Neural cell (in vitro differentiated cells): ENCODE measurements at regions not wholly inside any gene's neighbourhood (a gene's known extent, or its start where the extent isn't known, plus 50 kb on each side); places are given as distances from the start of the nearest gene placed in this dataset.

Experiments
- H2AFZ ChIP-seq: fragments of 200-600, 300-800 bp; sonication (generic), shearing (Covaris generic); 2 replicates; pipeline ENCODE4 v1.6.0; 2014; ENCODE audit warnings: low read depth, mild to moderate bottlenecking, antibody characterized with exemption, low read length, moderate library complexity
- H3F3A ChIP-seq: fragments of 200-600 bp; shearing (Covaris generic); 2 replicates; pipeline ENCODE4 v1.6.1; 2016; ENCODE audit warnings: mild to moderate bottlenecking, moderate library complexity, mixed read lengths, antibody characterized with exemption, low read length; ENCODE audit not compliant: insufficient read depth, poor library complexity, severe bottlenecking
- H3K27ac ChIP-seq: fragments of 200-600, 300-800 bp; sonication (generic), shearing (Covaris generic); 2 replicates; pipeline ENCODE4 v1.5.1; 2014; ENCODE audit warnings: mild to moderate bottlenecking, low read length, moderate library complexity
- H3K27me3 ChIP-seq: fragments of 300-800, 200-600 bp; sonication (generic), shearing (Covaris generic); 2 replicates; pipeline ENCODE4 v1.6.0; 2014; ENCODE audit warnings: mild to moderate bottlenecking, low read depth, low read length, moderate library complexity; ENCODE audit not compliant: insufficient read depth
- H3K36me3 ChIP-seq: fragments of 300-800, 200-600 bp; sonication (generic), shearing (Covaris generic); 2 replicates; pipeline ENCODE4 v1.5.1; 2014; ENCODE audit warnings: mild to moderate bottlenecking, antibody characterized with exemption, low read length, moderate library complexity; ENCODE audit not compliant: insufficient read depth
- H3K4me2 ChIP-seq: fragments of 300-800, 200-600 bp; sonication (generic), shearing (Covaris generic); 2 replicates; pipeline ENCODE4 v1.6.0; 2014; ENCODE audit warnings: mild to moderate bottlenecking, low read length
- H3K4me3 ChIP-seq: fragments of 300-800, 200-600 bp; sonication (generic), shearing (Covaris generic); 2 replicates; pipeline ENCODE4 v1.5.1; 2014; ENCODE audit warnings: mild to moderate bottlenecking, low read length, moderate library complexity
- H3K79me2 ChIP-seq: fragments of 200-600 bp; shearing (Covaris generic); replicated peaks from 2 replicates; pipeline ENCODE4 v1.6.0; 2014; ENCODE audit warnings: mild to moderate bottlenecking, low read length, moderate library complexity; ENCODE audit not compliant: insufficient read depth
- H3K9ac ChIP-seq: fragments of 300-800, 200-600 bp; sonication (generic), shearing (Covaris generic); 2 replicates; pipeline ENCODE4 v1.6.1; 2016; ENCODE audit warnings: mild to moderate bottlenecking, low read length, mixed read lengths
- H3K9me2 ChIP-seq: fragments of 200-600 bp; shearing (Covaris generic); 2 replicates; pipeline ENCODE4 v1.6.1; 2016; ENCODE audit warnings: mild to moderate bottlenecking, low read length, mixed read lengths; ENCODE audit not compliant: insufficient read depth
- H3K9me3 ChIP-seq: fragments of 200-600, 300-800 bp; sonication (generic), shearing (Covaris generic); 2 replicates; pipeline ENCODE4 v1.6.1; 2016; ENCODE audit warnings: mild to moderate bottlenecking, mixed run types, low read length, moderate library complexity, mixed read lengths
- H4K20me1 ChIP-seq: fragments of 200-600 bp; shearing (Covaris generic); 2 replicates; pipeline ENCODE4 v1.6.1; 2016; ENCODE audit warnings: mild to moderate bottlenecking, mixed run types; ENCODE audit not compliant: insufficient read depth
- CTCF ChIP-seq: fragments of 450-650 bp; IDR thresholded peaks from 2 replicates; pipeline ENCODE4 v1.5.1; 2014; ENCODE audit warnings: antibody characterized with exemption, mild to moderate bottlenecking, moderate library complexity; ENCODE audit not compliant: poor library complexity, severe bottlenecking
- EP300 ChIP-seq: fragments of 450-650 bp; conservative IDR thresholded peaks from 2 replicates; pipeline ENCODE4 v1.6.1; 2014; ENCODE audit warnings: antibody characterized with exemption, mild to moderate bottlenecking, moderate library complexity; ENCODE audit not compliant: poor library complexity, severe bottlenecking
- EZH2 ChIP-seq: fragments of 200-600, 300-800 bp; shearing (Covaris generic), sonication (generic); IDR thresholded peaks from 2 replicates; pipeline ENCODE4 v1.6.1; 2014; ENCODE audit warnings: antibody characterized with exemption, low read length, borderline replicate concordance, mild to moderate bottlenecking; ENCODE audit not compliant: insufficient read depth, poor library complexity, severe bottlenecking
- MXI1 ChIP-seq: fragments of 450-650 bp; conservative IDR thresholded peaks from 2 replicates; pipeline ENCODE4 v1.6.1; 2014; ENCODE audit warnings: antibody characterized with exemption, mild to moderate bottlenecking; ENCODE audit not compliant: poor library complexity, severe bottlenecking
- POLR2AphosphoS5 ChIP-seq: IDR thresholded peaks from 2 replicates; pipeline ENCODE4 v1.6.1; 2012
- RAD21 ChIP-seq: fragments of 450-650 bp; conservative IDR thresholded peaks from 2 replicates; pipeline ENCODE4 v1.6.1; 2014; ENCODE audit warnings: antibody characterized with exemption, mild to moderate bottlenecking, moderate library complexity
- SMC3 ChIP-seq: fragments of 450-650 bp; conservative IDR thresholded peaks from 2 replicates; pipeline ENCODE4 v1.6.1; 2014; ENCODE audit warnings: antibody characterized with exemption, mild to moderate bottlenecking, moderate library complexity; ENCODE audit not compliant: poor library complexity
- TAF1 ChIP-seq: IDR thresholded peaks from 2 replicates; pipeline ENCODE4 v1.6.1; 2012; ENCODE audit warnings: low read depth
- TF ChIP-seq, protein P1 (sequence below): IDR thresholded peaks from 2 replicates; pipeline ENCODE4 v1.6.1; 2012; ENCODE audit warnings: borderline replicate concordance

DNA sequence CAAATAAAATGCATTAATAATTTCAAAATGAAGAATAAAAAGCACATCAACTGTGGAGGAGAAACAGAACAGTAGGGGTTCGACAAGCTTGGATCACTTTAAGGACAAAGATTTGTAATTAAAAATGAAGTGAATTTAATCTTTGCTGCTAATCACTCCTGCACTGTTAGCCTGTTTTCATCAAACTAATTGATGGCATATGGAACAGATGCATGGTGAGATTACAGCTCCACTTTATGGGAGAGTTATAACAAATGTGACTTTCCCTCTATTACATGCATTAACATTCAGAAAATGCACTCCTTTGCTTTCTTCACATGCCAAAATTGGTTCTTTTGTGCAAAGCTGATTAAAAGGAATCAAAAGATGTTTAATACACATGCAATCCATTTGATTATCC lies 207.2 kb upstream of the C21orf91 start:
- Histone ChIP-seq H3K9ac (no peak overlapping the region), H3K79me2 (no peaks in the 10 kb centered on the region), H3K4me2 (no peak overlapping the region), H3K9me2 (no peaks in the 10 kb centered on the region), H3K9me3 (no peaks in the 10 kb centered on the region), H4K20me1 (no peaks in the 10 kb centered on the region), H3K4me3 (no peak overlapping the region), H3F3A (no peaks in the 10 kb centered on the region), H3K27me3 (no peaks in the 10 kb centered on the region), H2AFZ (no peak overlapping the region), H3K36me3 (no peaks in the 10 kb centered on the region), H3K27ac (no peak overlapping the region)
- TF ChIP-seq TAF1 (no peak), RAD21 (no peak), POLR2AphosphoS5 (no peak), EZH2 (no peak), MXI1 (no peak), EP300 (no peak), SMC3 (no peak), CTCF (no peak)
- TF ChIP-seq, protein P1, sequence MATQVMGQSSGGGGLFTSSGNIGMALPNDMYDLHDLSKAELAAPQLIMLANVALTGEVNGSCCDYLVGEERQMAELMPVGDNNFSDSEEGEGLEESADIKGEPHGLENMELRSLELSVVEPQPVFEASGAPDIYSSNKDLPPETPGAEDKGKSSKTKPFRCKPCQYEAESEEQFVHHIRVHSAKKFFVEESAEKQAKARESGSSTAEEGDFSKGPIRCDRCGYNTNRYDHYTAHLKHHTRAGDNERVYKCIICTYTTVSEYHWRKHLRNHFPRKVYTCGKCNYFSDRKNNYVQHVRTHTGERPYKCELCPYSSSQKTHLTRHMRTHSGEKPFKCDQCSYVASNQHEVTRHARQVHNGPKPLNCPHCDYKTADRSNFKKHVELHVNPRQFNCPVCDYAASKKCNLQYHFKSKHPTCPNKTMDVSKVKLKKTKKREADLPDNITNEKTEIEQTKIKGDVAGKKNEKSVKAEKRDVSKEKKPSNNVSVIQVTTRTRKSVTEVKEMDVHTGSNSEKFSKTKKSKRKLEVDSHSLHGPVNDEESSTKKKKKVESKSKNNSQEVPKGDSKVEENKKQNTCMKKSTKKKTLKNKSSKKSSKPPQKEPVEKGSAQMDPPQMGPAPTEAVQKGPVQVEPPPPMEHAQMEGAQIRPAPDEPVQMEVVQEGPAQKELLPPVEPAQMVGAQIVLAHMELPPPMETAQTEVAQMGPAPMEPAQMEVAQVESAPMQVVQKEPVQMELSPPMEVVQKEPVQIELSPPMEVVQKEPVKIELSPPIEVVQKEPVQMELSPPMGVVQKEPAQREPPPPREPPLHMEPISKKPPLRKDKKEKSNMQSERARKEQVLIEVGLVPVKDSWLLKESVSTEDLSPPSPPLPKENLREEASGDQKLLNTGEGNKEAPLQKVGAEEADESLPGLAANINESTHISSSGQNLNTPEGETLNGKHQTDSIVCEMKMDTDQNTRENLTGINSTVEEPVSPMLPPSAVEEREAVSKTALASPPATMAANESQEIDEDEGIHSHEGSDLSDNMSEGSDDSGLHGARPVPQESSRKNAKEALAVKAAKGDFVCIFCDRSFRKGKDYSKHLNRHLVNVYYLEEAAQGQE = no peak

- no peaks in the 10 kb centered on the region for H4K20me1 ChIP-seq
- H3K9me3 ChIP-seq = no peaks in the 10 kb centered on the region
- no peak overlapping the region for H3K4me3 ChIP-seq
- no peak overlapping the region for H3K27ac ChIP-seq
- no peak for TF ChIP-seq CTCF
- H3K9me2 ChIP-seq = no peaks in the 10 kb centered on the region
- no peak overlapping the region for H3K4me2 ChIP-seq
- no peaks in the 10 kb centered on the region for H3K27me3 ChIP-seq
- no peaks in the 10 kb centered on the region for H3K79me2 ChIP-seq
- H3K9ac ChIP-seq = no peak overlapping the region
- H2AFZ ChIP-seq = no peak overlapping the region
- H3K36me3 ChIP-seq = no peaks in the 10 kb centered on the region
- H3F3A ChIP-seq = no peaks in the 10 kb centered on the region
These were observed 204.6 kb upstream of the C21orf91 start for GRCh38 chr21:18023711-18024110.
